ENCODE measurements at regions not wholly inside any gene's neighbourhood (a gene's known extent, or its start where the extent isn't known, plus 50 kb on each side); places are given as distances from the start of the nearest gene placed in this dataset.

GRCh38 chr10:129157185-129157584 is 309.9 kb upstream of the MGMT start:
- DNase-seq (ENCODE audit: low spot score): no peak
- H2AFZ ChIP-seq: no peak overlapping the region
- H4K20me1 ChIP-seq (ENCODE audit: insufficient read depth, poor library complexity, severe bottlenecking): no peaks in the 10 kb centered on the region
- WGBS (ENCODE audit: low lambda C conversion rate, missing lambda C conversion rate): 92% methylated on average over 5 of the region's 5 CpGs
- no peaks in the 10 kb centered on the region for H3K9me3 ChIP-seq (ENCODE audit: low read depth)
- no peaks in the 10 kb centered on the region for H3K79me2 ChIP-seq
- H3K4me2 ChIP-seq: no peak overlapping the region
- TF ChIP-seq EZH2 (IDR thresholded peaks at IDR 0.05; ENCODE audit: borderline replicate concordance): no peak
- TF ChIP-seq CTCF (IDR thresholded peaks at IDR 0.05; ENCODE audit: poor library complexity): no peak
- TF ChIP-seq EZH2phosphoT487 (IDR thresholded peaks at IDR 0.05; ENCODE audit: low read depth, severe bottlenecking, unreplicated experiment): no peak
- H3K27ac ChIP-seq: no peak overlapping the region
- no peaks in the 10 kb centered on the region for H3K36me3 ChIP-seq (replicated peaks; ENCODE audit: insufficient read depth, low read depth)
- no peaks in the 10 kb centered on the region for H3K9me2 ChIP-seq (replicated peaks; ENCODE audit: insufficient read depth)
- H3K4me3 ChIP-seq: no peak overlapping the region
- H3K4me1 ChIP-seq (ENCODE audit: insufficient read depth): no peaks in the 10 kb centered on the region
- H3K27me3 ChIP-seq: no peaks in the 10 kb centered on the region

GRCh38 chr10:129161150-129161549 is 305.9 kb upstream of the MGMT start:
- Histone ChIP-seq H4K20me1 (ENCODE audit: insufficient read depth, poor library complexity, severe bottlenecking) (no peaks in the 10 kb centered on the region), H3K9me2 (replicated peaks; ENCODE audit: insufficient read depth) (no peaks in the 10 kb centered on the region), H2AFZ (no peak overlapping the region), H3K27me3 (no peaks in the 10 kb centered on the region), H3K79me2 (no peaks in the 10 kb centered on the region), H3K36me3 (replicated peaks; ENCODE audit: insufficient read depth, low read depth) (no peaks in the 10 kb centered on the region), H3K4me3 (no peak overlapping the region), H3K9me3 (ENCODE audit: low read depth) (no peaks in the 10 kb centered on the region), H3K4me1 (ENCODE audit: insufficient read depth) (no peaks in the 10 kb centered on the region), H3K27ac (no peak overlapping the region), H3K4me2 (no peak overlapping the region)
- 48% methylated on average over 2 of the region's 2 CpGs for WGBS (ENCODE audit: low lambda C conversion rate, missing lambda C conversion rate)
- TF ChIP-seq EZH2 (IDR thresholded peaks at IDR 0.05; ENCODE audit: borderline replicate concordance) (no peak), EZH2phosphoT487 (IDR thresholded peaks at IDR 0.05; ENCODE audit: low read depth, severe bottlenecking, unreplicated experiment) (no peak), CTCF (IDR thresholded peaks at IDR 0.05; ENCODE audit: poor library complexity) (no peak)
- DNase-seq (ENCODE audit: low spot score): peak; percentile 30

GRCh38 chr10:129163531-129163930 is 303.5 kb upstream of the MGMT start:
- H3K27ac ChIP-seq: no peak overlapping the region
- TF ChIP-seq EZH2 (IDR thresholded peaks at IDR 0.05; ENCODE audit: borderline replicate concordance) (no peak), EZH2phosphoT487 (IDR thresholded peaks at IDR 0.05; ENCODE audit: low read depth, severe bottlenecking, unreplicated experiment) (no peak), CTCF (IDR thresholded peaks at IDR 0.05; ENCODE audit: poor library complexity) (no peak)
- H2AFZ ChIP-seq: no peak overlapping the region
- no peak overlapping the region for H3K4me3 ChIP-seq
- WGBS (ENCODE audit: low lambda C conversion rate, missing lambda C conversion rate): 74% methylated on average over 7 of the region's 7 CpGs
- no peaks in the 10 kb centered on the region for H3K79me2 ChIP-seq
- no peaks in the 10 kb centered on the region for H3K36me3 ChIP-seq (replicated peaks; ENCODE audit: insufficient read depth, low read depth)
- H3K4me2 ChIP-seq: no peak overlapping the region
- no peaks in the 10 kb centered on the region for H3K4me1 ChIP-seq (ENCODE audit: insufficient read depth)
- H3K27me3 ChIP-seq: no peaks in the 10 kb centered on the region
- H4K20me1 ChIP-seq (ENCODE audit: insufficient read depth, poor library complexity, severe bottlenecking): no peaks in the 10 kb centered on the region
- no peak for DNase-seq (ENCODE audit: low spot score)
- H3K9me3 ChIP-seq (ENCODE audit: low read depth): no peaks in the 10 kb centered on the region
- no peaks in the 10 kb centered on the region for H3K9me2 ChIP-seq (replicated peaks; ENCODE audit: insufficient read depth)
